Esophagus muscularis mucosa (tissue), 4 donors: ENCODE measurements at regions not wholly inside any gene's neighbourhood (a gene's known extent, or its start where the extent isn't known, plus 50 kb on each side); places are given as distances from the start of the nearest gene placed in this dataset.
"Not testable (repeated sequence)": the region's sequence is repeated elsewhere in the genome, so short reads cannot be mapped to it uniquely, and the experiment has no call there.

ENCODE experiments used
- DNase-seq: peaks from one replicate; pipeline ENCODE4 v3.0.0-alpha.2; 2017; ENCODE audit errors: extremely low spot score
- H3K27ac ChIP-seq, 4 donors: fragments of 200-600 bp; sonication (generic); replicated peaks in 1 of 4; 1 replicate in 3 of 4; 2 replicates in 1 of 4; pipeline ENCODE4 v1.5.1; 2016 to 2019; ENCODE audit warnings: mild to moderate bottlenecking in 1 of 4
- H3K27me3 ChIP-seq, 4 donors: fragments of 200-600 bp; sonication (generic); one replicate each; pipeline versions ENCODE4 v1.5.1 to v1.6.0; 2016 to 2019
- H3K36me3 ChIP-seq, 4 donors: fragments of 200-600 bp; sonication (generic); one replicate each; pipeline ENCODE4 v1.5.1; 2016 to 2019
- H3K4me1 ChIP-seq, 4 donors: fragments of 200-600 bp; sonication (generic); one replicate each; pipeline ENCODE4 v1.5.1; 2016 to 2019
- H3K4me3 ChIP-seq, 4 donors: fragments of 200-600 bp; sonication (generic); 1 replicate in 2 of 4; 2 replicates in 2 of 4; pipeline ENCODE4 v1.5.1; 2016 to 2019; ENCODE audit warnings: mild to moderate bottlenecking in 4 of 4, moderate library complexity in 1 of 4
- H3K9me3 ChIP-seq, 4 donors: fragments of 200-600 bp; sonication (generic); 1 replicate in 3 of 4; 2 replicates in 1 of 4; pipeline ENCODE4 v1.5.1; 2016 to 2019
- EP300 ChIP-seq: sonication (generic); formaldehyde crosslinking; IDR thresholded peaks from one replicate; pipeline ENCODE4 v1.6.1; 2017; ENCODE audit warnings: antibody characterized with exemption
- POLR2A ChIP-seq: fragments of 450-650 bp; IDR thresholded peaks from one replicate; pipeline ENCODE4 v1.6.1; 2017; ENCODE audit warnings: antibody characterized with exemption, moderate library complexity, mild to moderate bottlenecking, low read depth
- POLR2AphosphoS5 ChIP-seq, 2 donors: sonication (generic); formaldehyde crosslinking; IDR thresholded peaks; one replicate each; pipeline ENCODE4 v1.6.1; 2017; ENCODE audit warnings: antibody characterized with exemption in 2 of 2
- WGBS: methylation state at CpG from one replicate; pipeline ENCODE4 v1.1.5; 2018; 5-methylcytosine and 5-hydroxymethylcytosine counted together
- intact Hi-C: fragments of 100-400 bp; cut with DNase I; formaldehyde crosslinking; loops from one replicate; pipeline ENCODE4 v1.15.1; 2023
- TF ChIP-seq, protein P1 (sequence below), 3 experiments: fragments of 200-600 bp in 2 of 3; fragments of 450-650 bp in 1 of 3; sonication (generic) in 2 of 3; IDR thresholded peaks; one replicate each; pipeline ENCODE4 v1.5.1; 2017 to 2019; ENCODE audit warnings: antibody characterized with exemption in 3 of 3, mild to moderate bottlenecking in 2 of 3, moderate library complexity in 1 of 3

GRCh38 chr16:64265756-64266155, 856.1 kb downstream of the CDH11 start:
- H3K36me3 ChIP-seq = no peaks in the 10 kb centered on the region
- H3K4me1 ChIP-seq = no peaks in the 10 kb centered on the region
- no peak for DNase-seq
- no peaks in the 10 kb centered on the region for H3K9me3 ChIP-seq
- TF ChIP-seq POLR2AphosphoS5 (IDR thresholded peaks at IDR 0.05) (no peak), POLR2A (no peak), EP300 (no peak)
- TF ChIP-seq, protein P1, sequence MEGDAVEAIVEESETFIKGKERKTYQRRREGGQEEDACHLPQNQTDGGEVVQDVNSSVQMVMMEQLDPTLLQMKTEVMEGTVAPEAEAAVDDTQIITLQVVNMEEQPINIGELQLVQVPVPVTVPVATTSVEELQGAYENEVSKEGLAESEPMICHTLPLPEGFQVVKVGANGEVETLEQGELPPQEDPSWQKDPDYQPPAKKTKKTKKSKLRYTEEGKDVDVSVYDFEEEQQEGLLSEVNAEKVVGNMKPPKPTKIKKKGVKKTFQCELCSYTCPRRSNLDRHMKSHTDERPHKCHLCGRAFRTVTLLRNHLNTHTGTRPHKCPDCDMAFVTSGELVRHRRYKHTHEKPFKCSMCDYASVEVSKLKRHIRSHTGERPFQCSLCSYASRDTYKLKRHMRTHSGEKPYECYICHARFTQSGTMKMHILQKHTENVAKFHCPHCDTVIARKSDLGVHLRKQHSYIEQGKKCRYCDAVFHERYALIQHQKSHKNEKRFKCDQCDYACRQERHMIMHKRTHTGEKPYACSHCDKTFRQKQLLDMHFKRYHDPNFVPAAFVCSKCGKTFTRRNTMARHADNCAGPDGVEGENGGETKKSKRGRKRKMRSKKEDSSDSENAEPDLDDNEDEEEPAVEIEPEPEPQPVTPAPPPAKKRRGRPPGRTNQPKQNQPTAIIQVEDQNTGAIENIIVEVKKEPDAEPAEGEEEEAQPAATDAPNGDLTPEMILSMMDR (IDR thresholded peaks at IDR 0.05) = no peak
- H3K27ac ChIP-seq = no peak overlapping the region
- intact Hi-C loops = no loop called here
- no peak overlapping the region for H3K4me3 ChIP-seq
- no peaks in the 10 kb centered on the region for H3K27me3 ChIP-seq

DNA sequence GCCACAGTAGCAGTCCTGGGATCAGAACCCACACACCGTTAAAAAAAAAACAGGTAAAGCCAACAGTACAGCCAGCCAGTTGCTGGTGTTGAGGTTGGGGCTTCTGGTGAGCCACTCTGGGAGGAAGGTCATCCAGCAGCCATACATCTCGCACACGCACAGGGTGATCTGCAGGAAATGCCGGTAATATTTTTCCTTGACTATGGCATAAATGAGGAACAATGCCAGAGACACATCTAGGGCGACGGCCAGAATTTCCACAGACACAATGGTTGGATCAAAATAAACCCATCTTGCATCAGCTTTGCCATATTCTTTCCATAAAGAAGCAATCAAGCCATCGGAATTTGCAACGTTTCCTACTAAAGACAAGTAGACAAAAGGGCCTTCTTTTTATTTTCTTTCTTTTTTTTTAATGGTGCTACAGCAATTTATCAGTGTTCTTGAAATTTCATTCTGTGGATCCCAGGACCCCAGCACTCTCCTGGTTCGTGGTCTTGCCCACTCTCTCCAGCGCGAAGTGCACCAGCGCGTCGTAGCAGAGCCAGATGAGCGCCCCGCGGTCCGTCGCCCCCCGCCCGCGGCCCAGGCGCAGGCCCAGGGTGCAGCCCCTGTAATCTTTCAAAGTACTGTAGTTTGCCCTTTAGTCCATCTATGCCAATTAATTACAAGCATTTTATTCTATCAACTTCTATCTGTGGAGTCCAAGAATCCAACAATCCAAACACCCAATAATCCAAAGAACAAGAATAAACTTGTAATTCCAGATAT, 861.0 kb downstream of the CDH11 start:
- intact Hi-C loops, H3K9me3 ChIP-seq, H3K27me3 ChIP-seq, H3K4me1 ChIP-seq, H3K36me3 ChIP-seq, DNase-seq, H3K4me3 ChIP-seq, H3K27ac ChIP-seq: not testable (repeated sequence)
- 95% methylated on average over 21 of the region's 23 CpGs for WGBS

GRCh38 chr16:64254443-64255367, 867.2 kb downstream of the CDH11 start:
- intact Hi-C loops = no loop called here

GRCh38 chr16:64253525-64253924, 868.3 kb downstream of the CDH11 start:
- intact Hi-C loops = no loop called here
- Histone ChIP-seq H3K9me3 (no peaks in the 10 kb centered on the region), H3K36me3 (no peaks in the 10 kb centered on the region), H3K4me1 (peaks cover 4 to 8% (median 5%) of the 10 kb centered on the region in 4 donors), H3K27ac (no peak overlapping the region), H3K4me3 (no peak overlapping the region), H3K27me3 (no peaks in the 10 kb centered on the region)
- no peak for DNase-seq
- TF ChIP-seq, protein P1 (IDR thresholded peaks at IDR 0.05) = no peak
- TF ChIP-seq EP300 = no peak
- no peak for TF ChIP-seq POLR2AphosphoS5 (IDR thresholded peaks at IDR 0.05)
- TF ChIP-seq POLR2A = no peak
- WGBS = 91% methylated on average over 3 of the region's 3 CpGs

More at GRCh38 chr16:64254443-64255367, 867.2 kb downstream of the CDH11 start:
- Histone ChIP-seq H3K27ac (no peak overlapping the region), H3K4me3 (no peak overlapping the region), H3K36me3 (no peaks in the 10 kb centered on the region), H3K4me1 (peaks cover 4 to 8% (median 5%) of the 10 kb centered on the region in 4 donors), H3K9me3 (no peaks in the 10 kb centered on the region), H3K27me3 (no peaks in the 10 kb centered on the region)
- DNase-seq = no peak
- WGBS = 95% methylated on average over 4 of the region's 4 CpGs
- no peak for TF ChIP-seq EP300
- TF ChIP-seq POLR2AphosphoS5 (IDR thresholded peaks at IDR 0.05) = no peak
- no peak for TF ChIP-seq POLR2A
- TF ChIP-seq, protein P1 (IDR thresholded peaks at IDR 0.05) = no peak

- Histone ChIP-seq H3K4me3 (no peak overlapping the region), H3K4me1 (peaks cover 4 to 8% (median 5%) of the 10 kb centered on the region in 4 donors), H3K9me3 (no peaks in the 10 kb centered on the region), H3K36me3 (no peaks in the 10 kb centered on the region), H3K27ac (no peak overlapping the region), H3K27me3 (no peaks in the 10 kb centered on the region)
- no peak for DNase-seq
- intact Hi-C loops = no loop called here
- no peak for TF ChIP-seq POLR2AphosphoS5 (IDR thresholded peaks at IDR 0.05)
- TF ChIP-seq POLR2A = no peak
- TF ChIP-seq EP300 = no peak
- TF ChIP-seq, protein P1 (IDR thresholded peaks at IDR 0.05) = no peak
Measured at GRCh38 chr16:64253096-64253495, 868.8 kb downstream of the CDH11 start.
